ENCODE measurements at regions not wholly inside any gene's neighbourhood (a gene's known extent, or its start where the extent isn't known, plus 50 kb on each side); places are given as distances from the start of the nearest gene placed in this dataset.
"Not testable (repeated sequence)": the region's sequence is repeated elsewhere in the genome, so short reads cannot be mapped to it uniquely, and the experiment has no call there.

DNA sequence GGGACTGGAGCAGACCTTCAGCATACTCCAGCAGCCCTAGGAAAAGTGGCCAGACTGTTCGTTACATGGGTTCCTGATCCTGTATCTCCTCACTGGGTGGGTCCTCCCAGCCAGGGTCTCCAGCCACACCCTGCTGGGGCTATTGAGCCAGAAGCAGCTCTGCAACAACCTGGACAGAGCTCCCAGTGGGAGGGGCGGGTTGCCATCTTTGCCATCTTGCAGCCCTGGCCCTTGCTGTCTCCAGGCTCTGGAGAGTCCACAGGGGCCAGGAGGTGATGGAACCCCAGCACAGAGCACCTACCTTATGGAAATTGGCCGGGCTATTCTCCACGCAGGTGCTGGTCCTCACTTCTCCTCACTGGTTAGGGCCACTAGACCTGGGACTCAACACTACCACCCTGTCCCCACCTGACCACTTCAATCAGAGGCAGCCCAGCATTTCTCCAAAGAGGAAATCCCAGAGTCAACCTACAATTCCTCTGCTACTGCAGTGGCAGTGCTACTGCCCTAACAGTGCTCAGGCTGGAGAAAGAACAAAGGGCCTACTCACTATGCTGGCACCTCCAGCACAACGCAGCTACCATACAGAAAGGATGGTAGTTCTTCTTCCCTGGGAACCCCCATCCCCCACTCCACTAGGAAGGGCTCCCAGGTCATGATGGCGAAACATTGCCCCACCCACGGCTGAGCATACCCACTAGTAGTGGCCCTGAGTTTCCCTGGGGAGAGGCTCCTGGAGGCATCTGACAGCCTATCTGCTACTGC lies 290.2 kb upstream of the NCAM1 start:
- H3K4me2 ChIP-seq (ENCODE audit: insufficient read depth, low read length) = no peak overlapping the region
- BruUV-seq (replicated peaks) = no TSS peak
- H4K20me1 ChIP-seq (replicated peaks; ENCODE audit: control insufficient read depth, extremely low read depth, insufficient read depth, low read length) = no peaks in the 10 kb centered on the region
- no peaks in the 10 kb centered on the region for H3K4me1 ChIP-seq (ENCODE audit: control insufficient read depth, extremely low read depth, insufficient read depth, low read length)
- intact Hi-C loops (cut with micrococcal nuclease) = no loop called here
- ChIA-PET POLR2A (no interaction called here), CTCF (no interaction called here)
- FAIRE-seq (no peak), DNase-seq (ENCODE audit: low read depth, low spot score) (no peak)
- H3K36me3 ChIP-seq (ENCODE audit: control insufficient read depth in 2 of 2, extremely low read depth in 1 of 2, insufficient read depth in 2 of 2, low read length in 2 of 2) = no peaks in the 10 kb centered on the region
- dilution Hi-C loops (cut with MboI; ENCODE audit: extremely low pct_ligation_motif_present, low sequenced_read_pairs) = no loop called here
- H3K9me3 ChIP-seq (replicated peaks; ENCODE audit: control insufficient read depth, insufficient read depth, low read length) = no peaks in the 10 kb centered on the region
- H3K27me3 ChIP-seq (ENCODE audit: control insufficient read depth in 2 of 2, insufficient read depth in 2 of 2, low read length in 2 of 2) = no peaks in the 10 kb centered on the region
- no peak overlapping the region for H3K9ac ChIP-seq (replicated peaks; ENCODE audit: extremely low read depth, insufficient read depth, low read length)
- H3K27ac ChIP-seq (ENCODE audit: insufficient read depth, low read depth, low read length) = no peak overlapping the region
- no peaks in the 10 kb centered on the region for H3K79me2 ChIP-seq (ENCODE audit: control insufficient read depth, insufficient read depth, low read length)
- H3K4me3 ChIP-seq (replicated peaks in 1 of 3; ENCODE audit: insufficient read depth in 1 of 3, low read depth in 1 of 3, low read length in 3 of 3) = no peak overlapping the region
- no peak for TF ChIP-seq EZH2 (IDR thresholded peaks at IDR 0.05; ENCODE audit: borderline replicate concordance, low read depth, low read length, severe bottlenecking)
- H3K9me1 ChIP-seq (replicated peaks; ENCODE audit: control insufficient read depth, extremely low read depth, insufficient read depth, low read length) = no peaks in the 10 kb centered on the region
- H2AFZ ChIP-seq (ENCODE audit: low read depth, low read length) = no peak overlapping the region

DNA sequence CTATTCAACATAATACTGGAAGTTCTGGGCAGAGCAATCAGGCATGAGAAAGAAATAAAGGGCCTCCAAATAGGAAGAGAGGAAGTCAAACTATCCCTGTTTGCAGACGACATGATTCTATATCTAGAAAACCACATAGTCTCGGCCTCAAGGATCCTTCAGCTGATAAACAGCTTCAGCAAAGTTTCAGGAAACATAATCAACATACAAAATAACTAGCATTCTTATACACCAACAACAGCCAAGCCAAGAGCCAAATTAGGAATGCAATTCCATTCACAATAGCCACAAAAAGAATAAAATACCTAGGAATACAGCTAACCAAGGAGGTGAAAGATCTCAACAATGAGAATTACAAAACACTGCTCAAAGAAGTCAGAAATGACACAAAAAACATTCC lies 287.8 kb upstream of the NCAM1 start:
- DNase-seq (ENCODE audit: low read depth, low spot score); BruUV-seq (replicated peaks); H3K9ac ChIP-seq (replicated peaks; ENCODE audit: extremely low read depth, insufficient read depth, low read length); dilution Hi-C loops (cut with MboI; ENCODE audit: extremely low pct_ligation_motif_present, low sequenced_read_pairs); H3K36me3 ChIP-seq (ENCODE audit: control insufficient read depth in 2 of 2, extremely low read depth in 1 of 2, insufficient read depth in 2 of 2, low read length in 2 of 2); CTCF ChIA-PET; H3K27me3 ChIP-seq (ENCODE audit: control insufficient read depth in 2 of 2, insufficient read depth in 2 of 2, low read length in 2 of 2); H4K20me1 ChIP-seq (replicated peaks; ENCODE audit: control insufficient read depth, extremely low read depth, insufficient read depth, low read length); H3K79me2 ChIP-seq (ENCODE audit: control insufficient read depth, insufficient read depth, low read length); H3K9me3 ChIP-seq (replicated peaks; ENCODE audit: control insufficient read depth, insufficient read depth, low read length); H2AFZ ChIP-seq (ENCODE audit: low read depth, low read length); H3K4me1 ChIP-seq (ENCODE audit: control insufficient read depth, extremely low read depth, insufficient read depth, low read length); FAIRE-seq; H3K27ac ChIP-seq (ENCODE audit: insufficient read depth, low read depth, low read length); H3K4me3 ChIP-seq (replicated peaks in 1 of 3; ENCODE audit: insufficient read depth in 1 of 3, low read depth in 1 of 3, low read length in 3 of 3); POLR2A ChIA-PET; intact Hi-C loops (cut with micrococcal nuclease); H3K4me2 ChIP-seq (ENCODE audit: insufficient read depth, low read length); H3K9me1 ChIP-seq (replicated peaks; ENCODE audit: control insufficient read depth, extremely low read depth, insufficient read depth, low read length): not testable (repeated sequence)
